22Rv1 (cell line): ENCODE measurements at regions not wholly inside any gene's neighbourhood (a gene's known extent, or its start where the extent isn't known, plus 50 kb on each side); places are given as distances from the start of the nearest gene placed in this dataset.

Source experiments
- ZFX ChIP-seq: fragments of 450-650 bp; IDR thresholded peaks from 2 replicates; pipeline ENCODE4 v1.6.1; 2017; ENCODE audit warnings: antibody characterized with exemption, borderline replicate concordance
- TF ChIP-seq, protein P1 (sequence below): fragments of 450-650 bp; IDR thresholded peaks from 2 replicates; pipeline ENCODE4 v1.5.1; 2017; ENCODE audit warnings: mild to moderate bottlenecking

DNA sequence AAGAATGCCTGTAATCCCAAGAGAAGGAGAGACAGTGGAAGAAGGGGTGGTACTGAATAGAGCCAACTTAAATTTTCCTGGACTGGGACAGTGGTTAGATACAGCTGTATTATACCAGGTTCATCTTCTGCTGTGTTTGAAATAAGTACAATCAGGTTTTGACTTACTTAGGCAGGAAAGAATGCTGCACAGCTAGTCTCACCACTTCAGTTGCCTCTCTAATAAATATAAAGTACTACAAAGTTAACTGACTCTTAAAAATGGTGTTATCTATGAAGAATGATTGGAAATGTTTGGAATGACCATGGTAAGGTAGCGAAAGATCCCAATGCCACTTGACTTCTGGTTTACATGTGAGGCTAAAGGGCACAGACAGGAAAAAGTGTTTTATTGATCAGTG lies 652.1 kb downstream of the NOVA1 start:
- TF ChIP-seq, protein P1, sequence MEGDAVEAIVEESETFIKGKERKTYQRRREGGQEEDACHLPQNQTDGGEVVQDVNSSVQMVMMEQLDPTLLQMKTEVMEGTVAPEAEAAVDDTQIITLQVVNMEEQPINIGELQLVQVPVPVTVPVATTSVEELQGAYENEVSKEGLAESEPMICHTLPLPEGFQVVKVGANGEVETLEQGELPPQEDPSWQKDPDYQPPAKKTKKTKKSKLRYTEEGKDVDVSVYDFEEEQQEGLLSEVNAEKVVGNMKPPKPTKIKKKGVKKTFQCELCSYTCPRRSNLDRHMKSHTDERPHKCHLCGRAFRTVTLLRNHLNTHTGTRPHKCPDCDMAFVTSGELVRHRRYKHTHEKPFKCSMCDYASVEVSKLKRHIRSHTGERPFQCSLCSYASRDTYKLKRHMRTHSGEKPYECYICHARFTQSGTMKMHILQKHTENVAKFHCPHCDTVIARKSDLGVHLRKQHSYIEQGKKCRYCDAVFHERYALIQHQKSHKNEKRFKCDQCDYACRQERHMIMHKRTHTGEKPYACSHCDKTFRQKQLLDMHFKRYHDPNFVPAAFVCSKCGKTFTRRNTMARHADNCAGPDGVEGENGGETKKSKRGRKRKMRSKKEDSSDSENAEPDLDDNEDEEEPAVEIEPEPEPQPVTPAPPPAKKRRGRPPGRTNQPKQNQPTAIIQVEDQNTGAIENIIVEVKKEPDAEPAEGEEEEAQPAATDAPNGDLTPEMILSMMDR: no peak
- no peak for TF ChIP-seq ZFX
